GM18505 (cell line): ENCODE measurements at regions not wholly inside any gene's neighbourhood (a gene's known extent, or its start where the extent isn't known, plus 50 kb on each side); places are given as distances from the start of the nearest gene placed in this dataset.
A peak's percentile ranks its signal among the peaks of the same experiment; 100 is the strongest.
"Not testable (repeated sequence)": the region's sequence is repeated elsewhere in the genome, so short reads cannot be mapped to it uniquely, and the experiment has no call there.

Experiments
- ATAC-seq: cut with Tn5 transposase; IDR thresholded peaks from one replicate; pipeline ENCODE4 v1.9.1; 2021; ENCODE audit not compliant: unreplicated experiment
- POLR2A ChIP-seq: IDR thresholded peaks from 4 replicates; pipeline ENCODE4 v1.6.1; 2011; ENCODE audit warnings: borderline replicate concordance; ENCODE audit not compliant: insufficient read depth, insufficient read length; ENCODE audit errors: extremely low read depth

- no peak for TF ChIP-seq POLR2A
- no peak for ATAC-seq
These were observed 153.3 kb downstream of the AVL9 start for GRCh38 chr7:32648408-32649156.

- not testable (repeated sequence) for ATAC-seq
These were observed 150.0 kb downstream of the AVL9 start for GRCh38 chr7:32645255-32645654.

GRCh38 chr7:32643194-32643593 lies 147.9 kb downstream of the AVL9 start:
- no peak for TF ChIP-seq POLR2A
- ATAC-seq = no peak

- no peak for ATAC-seq
- TF ChIP-seq POLR2A = no peak
These were observed 143.8 kb downstream of the AVL9 start for GRCh38 chr7:32639122-32639521.

GRCh38 chr7:32638479-32639121 lies 143.3 kb downstream of the AVL9 start:
- ATAC-seq = peak; percentile 96
